NOMO-1 treated with dmso at 0.1 percent for 144 hours (cell line): ENCODE measurements at regions not wholly inside any gene's neighbourhood (a gene's known extent, or its start where the extent isn't known, plus 50 kb on each side); places are given as distances from the start of the nearest gene placed in this dataset.
"Not testable (repeated sequence)": the region's sequence is repeated elsewhere in the genome, so short reads cannot be mapped to it uniquely, and the experiment has no call there.

Experiments
- DNase-seq: peaks from one replicate; lab custom pipeline; 2025; ENCODE audit not compliant: unreplicated experiment; lab: John Stamatoyannopoulos, UW

GRCh38 chr12:47491516-47492305 lies 214.1 kb downstream of the RPAP3 start:
- no peak for DNase-seq

- no peak for DNase-seq
Observed at GRCh38 chr12:47488888-47489287, 216.9 kb downstream of the RPAP3 start.

- no peak for DNase-seq
Observed at GRCh38 chr12:47481041-47481440, 224.8 kb downstream of the RPAP3 start.

GRCh38 chr12:47478426-47478825 lies 227.4 kb downstream of the RPAP3 start:
- DNase-seq: no peak

GRCh38 chr12:47473091-47473490 lies 232.7 kb downstream of the RPAP3 start:
- no peak for DNase-seq

- not testable (repeated sequence) for DNase-seq
Observed at GRCh38 chr12:47470349-47470748, 235.5 kb downstream of the RPAP3 start.

GRCh38 chr12:47463918-47464317 lies 241.9 kb downstream of the RPAP3 start:
- DNase-seq: not testable (repeated sequence)

GRCh38 chr12:47458279-47458678 lies 247.6 kb downstream of the RPAP3 start:
- DNase-seq: no peak

GRCh38 chr12:47449797-47450196 lies 256.0 kb downstream of the RPAP3 start:
- DNase-seq: no peak

- no peak for DNase-seq
Observed at GRCh38 chr12:47442310-47442709, 263.5 kb downstream of the RPAP3 start.

GRCh38 chr12:47441490-47441889 lies 264.3 kb downstream of the RPAP3 start:
- no peak for DNase-seq

GRCh38 chr12:47438175-47438574 lies 267.7 kb downstream of the RPAP3 start:
- no peak for DNase-seq

GRCh38 chr12:47437570-47437969 lies 268.3 kb downstream of the RPAP3 start:
- no peak for DNase-seq

- DNase-seq: no peak
Observed at GRCh38 chr12:47433876-47434275, 272.0 kb downstream of the RPAP3 start.

GRCh38 chr12:47426678-47427309 lies 279.0 kb downstream of the RPAP3 start:
- DNase-seq: not testable (repeated sequence)

- DNase-seq: no peak
Observed at GRCh38 chr12:47422611-47423010, 283.2 kb downstream of the RPAP3 start.

- DNase-seq: no peak
Observed at GRCh38 chr12:47419497-47419896, 286.3 kb downstream of the RPAP3 start.

GRCh38 chr12:47417955-47418354 lies 287.9 kb downstream of the RPAP3 start:
- no peak for DNase-seq

- no peak for DNase-seq
Observed at GRCh38 chr12:47417121-47417520, 288.7 kb downstream of the RPAP3 start.

GRCh38 chr12:47415054-47415453 lies 290.8 kb downstream of the RPAP3 start:
- DNase-seq: no peak

GRCh38 chr12:47414511-47414910 lies 291.3 kb downstream of the RPAP3 start:
- DNase-seq: no peak

- no peak for DNase-seq
Observed at GRCh38 chr12:47413806-47414205, 292.0 kb downstream of the RPAP3 start.
